HuH-7.5 (cell line): ENCODE measurements at regions not wholly inside any gene's neighbourhood (a gene's known extent, or its start where the extent isn't known, plus 50 kb on each side); places are given as distances from the start of the nearest gene placed in this dataset.
"Not testable (repeated sequence)": the region's sequence is repeated elsewhere in the genome, so short reads cannot be mapped to it uniquely, and the experiment has no call there.

ENCODE experiments used
- DNase-seq: peaks from one replicate; pipeline ENCODE4 v3.0.0; 2011; ENCODE audit warnings: low spot score

DNA sequence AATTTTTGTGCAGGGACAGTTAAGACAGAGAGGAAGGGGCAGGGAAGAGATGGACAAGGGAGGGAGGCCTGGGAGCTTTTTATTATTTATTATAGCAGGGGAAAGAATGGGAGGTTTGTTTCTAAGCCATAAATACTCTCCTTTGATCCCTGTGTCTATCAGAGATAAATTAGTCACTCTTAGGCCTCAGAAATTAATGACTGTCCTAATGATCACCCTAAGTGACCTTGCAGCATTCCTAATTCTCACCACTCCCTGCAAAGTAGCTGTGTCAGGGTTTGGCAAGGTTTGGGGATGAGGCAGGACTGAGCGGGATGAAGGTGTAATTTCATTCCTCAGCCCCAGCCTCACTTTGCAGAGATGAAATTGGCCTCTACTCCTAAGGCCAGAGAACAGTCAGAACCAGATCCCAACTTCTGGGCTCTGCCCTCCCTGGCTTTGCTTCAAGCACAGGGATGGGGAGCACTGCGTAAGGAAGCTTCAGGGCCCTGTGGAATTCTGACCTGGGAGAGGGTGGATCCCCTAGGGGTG lies 95.0 kb downstream of the TMEM17 start:
- DNase-seq = no peak

DNA sequence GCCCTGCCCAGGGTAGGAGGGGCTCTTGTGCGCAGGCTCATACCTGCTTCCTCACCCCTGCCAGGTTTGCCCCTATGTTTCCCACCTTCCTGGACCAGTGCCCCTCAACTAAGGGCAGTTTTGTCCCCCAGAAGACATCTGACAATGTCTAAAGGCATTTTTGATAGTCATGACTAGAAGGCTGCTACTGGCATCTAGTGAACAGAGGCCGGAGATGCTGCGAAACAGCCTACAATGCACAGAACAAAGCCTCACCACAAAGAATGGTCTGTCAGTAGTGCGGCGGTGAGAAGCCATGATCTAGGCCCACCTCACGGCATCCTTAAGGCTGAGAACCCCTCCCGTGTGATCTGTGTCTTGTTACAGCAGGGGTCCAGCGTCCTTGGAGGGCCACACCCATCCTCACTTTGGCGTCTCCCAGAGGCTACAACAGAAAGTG lies 96.0 kb downstream of the TMEM17 start:
- DNase-seq = no peak

DNA sequence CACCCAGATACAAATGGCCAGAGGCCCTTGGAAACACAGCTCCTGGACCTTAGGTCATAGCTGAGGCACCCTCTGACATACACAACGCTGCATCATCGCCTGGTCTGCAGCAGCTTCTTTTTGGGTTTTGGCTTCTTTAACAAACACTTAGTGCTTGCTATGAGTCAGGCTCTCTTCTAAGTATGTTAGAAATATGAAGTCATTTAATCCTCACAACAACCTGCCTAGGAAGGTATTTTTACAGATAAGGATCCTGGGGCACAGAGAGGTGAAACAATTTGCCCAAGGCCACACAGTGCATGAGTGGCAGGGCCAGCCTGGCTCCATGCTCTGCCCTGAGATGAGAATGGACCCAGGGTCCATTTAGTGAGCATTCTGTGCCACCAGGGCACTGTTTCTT lies 96.6 kb downstream of the TMEM17 start:
- no peak for DNase-seq

DNA sequence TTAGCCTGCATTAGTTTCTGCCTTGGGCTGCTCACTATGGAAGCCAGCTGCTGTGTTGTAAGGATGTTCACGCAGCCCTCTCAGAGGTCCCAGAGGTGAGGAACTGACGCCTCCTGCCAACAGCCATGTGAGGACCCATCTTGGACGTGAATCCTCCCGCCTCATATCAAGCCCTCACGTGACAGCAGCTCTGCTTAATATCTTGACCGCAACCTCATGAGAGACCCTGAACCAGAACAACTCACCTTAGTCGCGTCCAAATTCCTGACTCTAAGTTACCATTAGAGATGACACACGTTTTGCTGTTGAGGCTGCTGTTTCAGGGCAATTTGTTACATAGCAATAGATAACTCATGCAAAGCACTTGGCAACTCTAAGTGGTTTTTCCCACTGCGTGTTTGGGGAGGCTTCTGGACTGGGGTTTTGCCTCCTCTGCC lies 97.7 kb downstream of the TMEM17 start:
- DNase-seq = no peak

DNA sequence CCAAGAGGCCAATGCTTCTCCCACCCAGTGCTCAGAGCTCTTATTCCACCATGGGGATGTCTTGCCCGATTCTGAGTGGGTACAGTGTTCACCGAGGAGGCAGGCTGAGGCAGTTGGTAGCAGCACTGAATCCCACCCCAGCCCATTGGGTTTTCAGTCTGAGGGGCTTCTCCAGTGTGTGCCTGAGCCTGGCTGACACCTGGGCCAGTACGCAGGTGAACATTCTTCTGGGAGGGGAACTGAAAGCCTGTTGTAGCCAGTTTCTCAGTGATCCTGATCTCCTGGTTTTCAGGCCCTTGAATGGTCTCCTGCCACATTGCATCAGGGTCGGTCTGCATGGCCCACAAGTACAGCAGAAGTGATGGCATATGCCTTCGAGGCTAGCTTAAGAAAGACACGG lies 98.2 kb downstream of the TMEM17 start:
- no peak for DNase-seq

DNA sequence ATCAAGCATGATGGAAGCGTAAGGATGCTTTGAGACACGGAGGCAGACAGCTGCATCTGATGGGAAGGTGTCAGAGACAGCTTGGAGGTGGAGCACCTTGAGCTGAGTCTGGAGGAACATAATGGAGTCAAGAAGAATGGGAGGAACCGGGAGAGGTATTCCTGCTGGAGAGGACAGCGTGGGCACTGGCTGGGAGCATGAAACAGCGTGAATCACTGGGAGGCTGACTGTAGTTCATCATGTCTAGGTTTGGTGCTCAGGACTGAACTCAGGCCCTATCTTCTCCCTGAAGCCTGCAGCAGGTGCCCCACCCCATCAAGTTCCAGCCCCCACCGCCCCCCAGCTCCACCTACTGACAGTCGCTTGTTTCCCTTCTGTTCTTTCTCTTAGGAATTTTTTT lies 98.6 kb downstream of the TMEM17 start:
- no peak for DNase-seq

DNA sequence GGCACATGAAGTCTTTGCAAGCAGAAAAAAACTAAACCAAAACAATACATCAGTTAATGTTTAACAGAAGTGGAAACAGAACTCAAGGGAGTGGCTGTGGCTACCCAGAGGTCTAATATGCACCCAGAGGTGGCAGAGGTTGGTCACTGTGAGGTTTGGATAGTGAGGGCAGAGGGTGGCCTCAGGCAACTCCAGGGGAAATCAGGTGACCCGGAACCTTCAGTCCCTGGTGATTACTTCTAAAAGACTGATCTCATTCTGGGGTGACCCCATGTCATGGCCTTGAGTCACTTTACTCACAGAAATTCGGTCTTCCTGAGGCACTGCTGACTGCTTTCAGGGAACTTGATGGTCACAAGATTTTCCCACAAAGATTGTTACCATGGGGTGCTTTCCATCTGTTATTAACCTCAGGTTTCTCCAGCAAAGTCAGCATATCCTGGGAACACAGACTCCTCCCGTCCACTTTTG lies 99.4 kb downstream of the TMEM17 start:
- DNase-seq = no peak

DNA sequence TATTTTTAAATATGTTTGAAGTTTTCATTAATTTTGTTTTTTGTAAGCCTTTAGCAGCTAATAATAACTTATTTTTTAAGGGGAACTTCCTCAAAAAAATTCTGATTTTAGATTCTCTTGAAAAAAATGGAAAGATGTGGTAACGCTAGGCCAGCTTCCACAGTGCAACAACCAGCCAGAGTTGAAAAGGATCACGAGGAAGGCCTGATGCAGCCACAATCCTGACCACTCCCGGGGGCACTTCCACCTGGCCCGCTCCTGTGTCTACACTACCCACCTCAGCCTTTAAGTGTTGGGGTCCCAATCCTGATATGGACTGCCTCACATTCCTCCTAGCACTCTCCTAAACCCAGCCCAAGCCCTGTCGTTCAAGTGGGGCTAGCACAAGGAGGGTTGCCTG lies 101.1 kb downstream of the TMEM17 start:
- DNase-seq = no peak

DNA sequence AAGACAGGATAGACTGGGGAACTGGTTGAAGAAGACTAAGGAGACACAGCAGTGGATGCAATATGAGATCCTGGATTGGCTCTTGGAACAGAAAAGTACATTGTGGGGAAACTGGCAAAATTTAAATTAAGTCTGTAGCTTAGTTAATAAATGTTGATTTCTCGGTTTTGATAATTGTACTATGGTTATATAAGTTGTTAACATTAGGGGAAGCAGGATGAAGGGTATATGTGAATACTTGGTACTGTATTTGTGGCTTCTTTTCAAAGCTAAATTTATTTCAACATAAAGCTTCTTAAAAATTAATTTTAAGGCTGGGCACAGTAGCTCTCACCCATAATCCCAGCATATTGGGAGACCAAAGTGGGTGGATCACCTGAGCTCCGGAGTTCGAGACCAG lies 103.8 kb downstream of the TMEM17 start:
- DNase-seq = no peak

DNA sequence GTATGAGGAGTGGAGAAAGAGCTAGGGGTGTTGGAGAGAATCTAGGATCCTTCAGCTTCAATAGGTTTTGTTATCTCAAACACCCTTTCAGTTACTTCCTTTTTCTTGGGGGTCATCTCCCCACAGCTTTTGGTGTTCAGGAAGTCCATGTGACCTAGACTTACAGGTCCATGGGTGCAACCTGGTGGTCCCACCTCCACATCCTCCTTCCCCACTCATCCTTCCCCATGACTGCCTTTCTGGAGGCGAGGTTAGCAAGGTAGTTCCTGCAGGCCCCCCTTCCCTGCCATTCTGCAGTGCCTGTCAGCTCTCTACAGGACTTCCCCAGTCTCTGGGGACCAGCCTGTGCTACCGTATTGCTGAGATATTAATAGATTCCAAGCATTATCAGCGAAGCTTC lies 107.6 kb downstream of the TMEM17 start:
- DNase-seq = no peak

DNA sequence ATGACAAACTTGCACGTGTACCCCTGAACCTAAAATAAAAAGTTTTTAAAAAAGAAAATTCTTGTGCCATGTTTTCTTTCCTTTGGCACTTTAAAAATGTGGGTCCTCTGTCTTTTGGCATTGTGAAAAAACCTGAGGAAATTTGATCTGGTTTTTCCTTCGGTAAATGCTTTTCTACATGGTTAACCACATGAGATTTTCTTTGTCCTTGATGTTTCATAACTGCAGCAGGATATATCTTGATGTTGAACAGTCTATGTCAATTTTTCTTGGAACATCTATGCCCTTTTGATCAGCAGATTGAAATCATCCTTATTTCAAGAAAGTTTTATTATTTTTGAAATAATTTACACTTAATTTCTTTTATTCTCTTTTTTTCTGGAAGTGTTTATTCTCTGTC lies 109.1 kb downstream of the TMEM17 start:
- no peak for DNase-seq

DNA sequence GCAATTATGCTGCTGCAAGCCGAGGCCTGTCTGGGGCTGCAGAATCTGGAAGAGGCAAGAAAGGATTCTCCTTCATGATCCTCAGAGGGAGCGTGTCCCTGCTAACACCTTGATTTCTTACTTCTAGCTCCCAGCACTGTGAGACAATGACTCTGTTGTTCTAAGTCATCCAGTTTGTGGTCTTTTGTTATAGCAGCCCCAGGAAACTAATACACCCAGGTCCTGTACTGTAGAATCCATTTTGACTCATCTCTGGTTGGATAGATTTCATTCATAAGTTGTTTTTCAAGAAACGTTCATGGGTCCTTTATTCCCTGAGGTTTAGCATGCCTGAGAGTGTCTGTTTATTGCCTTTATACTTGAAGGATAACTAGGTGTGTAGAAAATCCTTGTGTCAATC lies 112.7 kb downstream of the TMEM17 start:
- DNase-seq = no peak

DNA sequence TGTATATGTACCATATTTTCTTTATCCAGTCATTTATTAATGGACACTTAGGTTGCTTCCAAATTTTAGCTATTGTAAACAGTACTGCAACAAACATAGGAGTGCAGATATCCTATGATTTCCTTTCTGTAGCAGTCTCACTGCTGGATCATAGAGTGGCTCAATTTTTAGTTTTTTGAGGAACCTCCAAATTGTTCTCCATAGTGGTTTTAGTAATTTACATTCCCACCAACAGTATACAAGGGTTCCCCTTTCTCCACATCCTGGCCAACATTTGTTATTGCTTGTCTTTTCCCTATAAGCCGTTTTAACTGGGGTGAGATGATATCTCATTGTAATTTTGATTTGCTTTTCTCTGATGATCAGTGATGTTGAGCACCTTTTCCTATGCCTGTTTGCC lies 114.3 kb downstream of the TMEM17 start:
- DNase-seq = no peak

DNA sequence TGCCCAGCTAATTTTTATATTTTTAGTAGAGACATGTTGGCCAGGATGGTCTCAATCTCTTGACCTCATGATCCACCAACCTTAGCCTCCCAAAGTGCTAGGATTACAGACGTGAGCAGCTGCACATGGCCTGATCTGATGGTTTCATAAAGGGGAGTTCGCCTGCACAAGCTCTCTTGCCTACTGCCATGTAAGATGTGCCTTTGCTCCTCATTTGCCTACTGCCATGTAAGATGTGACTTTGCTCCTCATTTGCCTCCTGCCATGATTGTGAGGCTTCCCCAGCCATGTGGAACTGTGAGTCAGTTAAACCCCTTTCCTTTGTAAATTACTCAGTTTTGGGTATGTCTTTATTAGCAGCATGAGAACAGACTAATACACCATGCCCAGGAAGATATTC lies 119.6 kb downstream of the TMEM17 start:
- DNase-seq = not testable (repeated sequence)

DNA sequence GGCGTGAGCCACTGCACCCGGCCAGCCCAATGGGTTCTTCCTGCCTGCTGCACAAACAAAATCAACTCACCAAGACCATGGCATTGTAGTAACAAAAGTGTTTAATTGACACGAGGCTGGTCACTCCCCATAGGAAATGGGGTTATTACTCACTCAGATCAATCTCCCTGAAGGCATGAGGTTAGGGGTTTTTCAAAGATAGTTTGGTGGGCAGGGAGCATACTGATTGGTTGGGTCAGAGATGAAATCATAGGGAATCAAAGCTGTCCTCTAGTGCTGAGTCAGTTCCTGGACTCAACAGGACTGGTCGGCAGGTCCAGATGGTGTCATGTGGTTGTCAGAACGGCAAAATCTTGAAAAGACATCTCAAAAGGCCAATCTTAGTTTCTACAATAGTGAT lies 122.1 kb downstream of the TMEM17 start:
- no peak for DNase-seq

DNA sequence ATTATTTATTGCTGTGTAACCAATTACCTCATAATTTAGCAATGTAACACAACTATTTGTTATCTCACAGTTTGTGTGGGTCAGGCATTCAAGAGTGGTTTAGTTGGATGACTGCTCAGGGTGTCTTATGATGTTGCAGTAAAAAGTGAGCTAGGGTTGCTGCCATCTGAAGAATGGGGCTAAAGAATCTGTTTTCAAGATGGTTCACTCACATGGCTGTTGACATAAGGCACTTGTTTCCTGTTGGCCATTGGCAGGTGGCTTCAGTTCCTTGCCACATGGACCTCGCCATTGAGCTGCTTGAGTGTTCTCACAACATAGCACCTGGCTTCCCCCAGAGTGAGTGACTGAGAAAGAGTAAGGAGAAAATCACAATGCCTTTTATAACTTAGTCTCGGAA lies 123.2 kb downstream of the TMEM17 start:
- no peak for DNase-seq

DNA sequence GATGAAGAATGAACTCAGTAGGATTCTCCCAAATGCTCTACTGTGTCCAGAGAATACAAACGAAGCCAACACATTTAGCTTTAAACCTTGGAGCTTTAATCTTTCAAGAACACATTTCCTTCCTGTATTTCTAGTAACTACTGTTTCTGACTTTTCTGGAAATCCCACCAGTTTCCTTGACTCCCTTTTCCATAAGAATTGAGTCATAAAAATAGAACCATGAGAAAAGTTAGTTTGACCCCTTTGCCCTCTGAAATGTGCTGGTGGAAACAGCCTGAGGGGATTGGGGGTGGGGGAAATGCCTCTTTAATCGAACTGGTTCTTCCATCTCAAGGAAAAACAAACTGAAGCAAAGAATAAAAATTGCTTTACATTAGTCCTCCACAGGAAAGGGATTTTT lies 123.9 kb downstream of the TMEM17 start:
- DNase-seq = no peak

DNA sequence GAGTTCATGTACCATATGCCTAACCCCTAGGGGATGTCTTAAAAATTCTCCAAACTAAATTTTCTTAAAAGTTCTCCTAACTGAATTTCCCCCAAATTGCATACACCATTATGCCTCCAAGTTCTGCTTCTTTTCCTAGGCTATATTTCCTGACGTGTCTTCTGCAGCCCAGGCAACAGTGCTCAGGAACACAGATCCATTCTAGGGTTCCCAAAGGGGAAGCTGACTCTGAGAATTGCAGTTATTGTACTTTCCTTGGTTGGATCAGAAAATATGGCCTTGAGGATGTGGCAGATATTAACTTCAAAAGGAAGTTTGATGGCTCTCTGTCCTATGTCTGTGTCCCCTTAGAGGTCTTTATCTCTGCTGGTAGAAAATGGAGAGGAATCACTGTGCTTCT lies 124.3 kb downstream of the TMEM17 start:
- DNase-seq = no peak

DNA sequence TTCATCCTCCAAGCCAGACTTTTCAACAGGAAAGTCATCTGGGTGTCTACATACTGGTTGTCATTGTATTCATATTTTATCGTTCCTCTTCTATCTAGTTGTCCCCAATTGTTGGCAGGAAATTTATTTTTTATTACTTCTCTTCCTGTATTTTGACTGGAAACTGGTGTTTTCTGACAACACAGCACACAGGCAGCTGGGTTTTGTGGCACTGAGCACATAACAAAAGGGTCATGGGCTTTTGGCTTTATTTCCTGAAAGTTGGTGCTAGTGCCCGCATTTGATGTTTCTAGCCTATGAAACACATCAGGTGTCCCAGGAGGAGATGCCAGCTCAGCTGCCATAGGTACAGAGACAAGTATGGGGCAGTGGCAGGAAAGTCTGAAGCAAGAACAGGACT lies 126.4 kb downstream of the TMEM17 start:
- no peak for DNase-seq

DNA sequence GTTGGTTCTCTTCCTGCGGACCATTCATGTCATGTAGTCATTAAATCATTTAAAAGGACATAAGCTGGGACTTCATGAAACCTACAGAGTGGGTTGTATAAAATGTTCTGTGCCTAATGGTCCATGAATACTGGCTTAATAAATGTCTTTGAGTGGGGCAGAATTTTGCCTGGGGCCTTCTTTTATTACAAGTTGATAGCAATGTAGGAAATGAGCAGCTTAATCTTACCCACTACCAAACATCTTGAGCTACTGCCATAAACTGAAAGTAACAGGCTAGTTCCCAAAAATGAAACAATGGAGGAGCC lies 130.9 kb downstream of the TMEM17 start:
- no peak for DNase-seq

DNA sequence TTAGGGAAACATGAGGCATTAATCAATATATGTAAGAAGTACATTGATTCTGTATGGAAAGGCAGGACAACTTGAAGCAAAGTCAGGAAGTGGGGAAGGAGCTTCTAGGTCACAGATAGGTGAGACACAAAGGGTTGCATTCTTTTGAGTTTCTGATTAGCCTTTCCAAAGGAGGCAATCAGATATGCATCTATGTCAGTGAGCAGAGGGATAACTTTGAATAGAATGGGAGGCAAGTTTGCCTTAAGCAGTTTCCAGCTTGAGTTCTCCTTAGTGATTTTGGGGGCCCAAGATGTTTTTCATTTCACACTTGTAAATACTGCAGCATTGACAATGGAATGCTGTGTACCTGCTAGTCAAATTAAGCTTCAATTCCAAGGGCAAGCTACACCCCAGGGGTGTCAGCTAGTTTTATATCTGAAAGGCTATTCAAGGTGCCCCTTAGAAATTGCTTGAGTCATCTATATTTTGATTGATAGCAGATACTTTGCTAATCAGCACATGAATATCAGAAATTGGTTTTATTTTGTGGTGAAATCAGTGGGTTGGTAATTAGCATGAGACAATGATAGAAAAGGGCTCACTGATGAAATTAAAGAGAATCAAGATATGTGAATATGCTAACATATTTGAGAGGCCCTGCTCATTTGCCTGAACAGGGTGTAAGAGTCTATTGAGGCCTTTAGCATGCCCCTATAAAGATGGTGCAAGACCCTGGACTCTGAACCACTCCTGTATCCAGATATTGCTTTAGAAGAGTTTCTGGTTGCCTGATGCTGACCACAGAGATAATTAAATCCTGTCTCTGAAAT lies 131.5 kb downstream of the TMEM17 start:
- no peak for DNase-seq

DNA sequence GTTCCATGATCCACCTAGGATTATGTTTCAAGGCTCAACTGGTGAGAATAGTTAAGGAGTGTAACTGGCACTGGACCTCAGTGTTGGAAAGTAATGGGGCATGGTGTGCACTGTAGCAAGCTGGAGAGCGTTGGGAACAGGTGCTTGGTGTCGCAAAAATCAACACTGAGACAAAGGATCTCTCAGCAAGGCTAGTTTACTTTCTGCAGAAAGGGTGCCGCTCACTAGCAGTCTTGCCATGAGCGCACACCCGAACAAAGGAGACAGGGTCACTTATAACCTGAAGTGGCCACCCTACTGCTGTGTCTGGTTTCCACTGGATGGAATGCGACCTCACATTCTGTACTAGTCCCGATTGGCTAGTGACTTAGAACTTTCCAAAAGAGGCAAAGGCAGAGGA lies 133.2 kb downstream of the TMEM17 start:
- DNase-seq = no peak

DNA sequence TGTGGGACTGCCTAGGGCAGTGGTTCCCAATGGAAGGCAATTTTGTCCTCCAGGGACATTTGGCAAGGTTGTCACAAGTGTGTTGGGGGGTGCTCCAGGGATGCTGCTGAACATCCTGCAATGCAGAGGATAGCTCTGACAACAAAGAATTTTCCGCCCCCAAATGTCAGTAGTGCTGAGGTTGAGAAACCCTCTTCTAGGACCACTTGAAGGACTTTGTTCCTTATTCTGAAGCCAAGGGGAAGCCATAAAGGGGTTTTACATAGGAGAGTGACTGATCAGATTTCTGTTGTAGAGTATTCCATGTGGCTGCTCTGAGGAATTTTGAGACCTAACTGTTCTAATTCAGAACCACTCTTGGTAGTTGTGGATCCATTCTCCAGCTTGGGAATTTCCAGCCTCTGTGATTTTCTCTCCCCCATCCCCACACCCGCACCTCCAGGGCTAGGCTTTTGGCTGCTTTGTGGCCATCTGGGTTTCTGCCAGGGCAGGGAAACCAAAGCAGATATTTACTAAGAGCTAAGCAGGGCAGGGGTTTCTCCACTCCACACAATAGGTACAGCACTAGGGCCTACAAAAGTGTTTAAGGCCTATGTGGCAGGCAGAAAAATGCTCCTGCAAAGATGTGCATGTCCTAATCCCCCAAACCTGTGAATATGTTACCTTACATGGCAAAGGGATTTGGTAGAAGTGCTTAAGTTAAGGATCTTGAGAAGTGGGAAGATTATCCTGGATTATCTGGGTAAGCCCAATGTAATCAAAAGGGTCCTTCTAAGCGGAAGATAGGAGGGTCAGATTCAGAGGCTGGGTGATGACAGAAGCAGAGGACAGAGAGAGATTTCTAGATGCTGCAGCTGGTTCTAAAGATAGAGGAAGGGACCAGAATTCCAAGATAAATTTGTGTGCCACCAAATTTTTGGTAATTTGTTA lies 135.4 kb downstream of the TMEM17 start:
- DNase-seq = no peak
